GM12878 (cell line): ENCODE measurements at regions not wholly inside any gene's neighbourhood (a gene's known extent, or its start where the extent isn't known, plus 50 kb on each side); places are given as distances from the start of the nearest gene placed in this dataset.

Experiments
- ATAC-seq: fragments of 200-7000 bp; cut with Tn5 transposase; 3 replicates; pipeline ENCODE4 v1.9.1; 2020; ENCODE audit warnings: mild to moderate bottlenecking, moderate library complexity
- BruUV-seq: library from RNA; stranded (reverse); fragments of 400-500 nt; replicated peaks from 2 replicates; lab custom pipeline; 2021; lab: Mats Ljungman, UMichigan
- CTCF ChIA-PET: fragments of 300-600 bp; sonication (Branson Sonifier 250); formaldehyde crosslinking; extraction: SDS; loops from one replicate; lab custom pipeline; 2021; ENCODE audit warnings: inconsistent platforms; lab: Yijun Ruan, JAX
- POLR2A ChIA-PET: fragments of 350-600 bp; formaldehyde crosslinking; extraction: SDS; loops from one replicate; lab custom pipeline; 2021; ENCODE audit warnings: inconsistent platforms; lab: Charles Lee
- RAD21 ChIA-PET: fragments of 300-600 bp; sonication (Branson Sonifier 250); formaldehyde crosslinking; loops from one replicate; lab custom pipeline; 2023; ENCODE audit warnings: antibody characterized with exemption; ENCODE audit not compliant: unreplicated experiment; lab: Charles Lee
- SMC1A ChIA-PET: fragments of 300-600 bp; sonication (Branson Sonifier 250); formaldehyde crosslinking; loops from one replicate; lab custom pipeline; 2023; ENCODE audit not compliant: unreplicated experiment, uncharacterized antibody; lab: Charles Lee
- DNase-seq: peaks from one replicate; pipeline ENCODE4 v3.0.0-alpha.2; 2011; ENCODE audit warnings: low read depth, low spot score
- FAIRE-seq: peaks from 3 replicates; lab custom pipeline; 2011; peaks lifted over from hg19 to GRCh38; lab: Jason Lieb, UNC
- H2AFZ ChIP-seq: 2 replicates; pipeline ENCODE4 v1.6.0; 2011; ENCODE audit warnings: low read depth, low read length, control low read depth; ENCODE audit not compliant: control insufficient read depth
- H3K27ac ChIP-seq: 2 replicates; pipeline ENCODE4 v1.5.1; 2011; ENCODE audit warnings: control low read depth; ENCODE audit not compliant: control insufficient read depth, insufficient read depth
- H3K27me3 ChIP-seq, 2 experiments: replicated peaks in 1 of 2; 2 replicates each; pipeline versions ENCODE4 v1.6.0 to v1.6.1; 2011; ENCODE audit warnings: low read length in 1 of 2; ENCODE audit not compliant: control insufficient read depth in 2 of 2, insufficient read depth in 2 of 2
- H3K36me3 ChIP-seq, 2 experiments: 2 replicates each; pipeline ENCODE4 v1.5.1; 2011; ENCODE audit warnings: low read length in 1 of 2; ENCODE audit not compliant: control insufficient read depth in 2 of 2, insufficient read depth in 2 of 2
- H3K4me1 ChIP-seq: 2 replicates; pipeline ENCODE4 v1.6.1; 2011; ENCODE audit warnings: mild to moderate bottlenecking, low read length, moderate library complexity, mixed read lengths; ENCODE audit not compliant: control insufficient read depth, insufficient read depth
- H3K4me2 ChIP-seq: 2 replicates; pipeline ENCODE4 v1.6.0; 2011; ENCODE audit warnings: control low read depth; ENCODE audit not compliant: control insufficient read depth, insufficient read depth
- H3K4me3 ChIP-seq: fragments of 200-600 bp; sonication (generic); 2 replicates; pipeline ENCODE4 v1.5.1; 2016
- H3K79me2 ChIP-seq: 2 replicates; pipeline ENCODE4 v1.6.0; 2011; ENCODE audit warnings: low read length; ENCODE audit not compliant: control insufficient read depth, insufficient read depth
- H3K9ac ChIP-seq: 2 replicates; pipeline ENCODE4 v1.8.0; 2011; ENCODE audit warnings: low read length, control low read depth, mixed read lengths; ENCODE audit not compliant: control insufficient read depth, insufficient read depth
- H3K9me3 ChIP-seq: replicated peaks from 3 replicates; pipeline ENCODE4 v1.5.1; 2011; ENCODE audit warnings: mild to moderate bottlenecking, low read length; ENCODE audit not compliant: control insufficient read depth, insufficient read depth
- H4K20me1 ChIP-seq: 2 replicates; pipeline ENCODE4 v1.6.0; 2011; ENCODE audit not compliant: control insufficient read depth, insufficient read depth
- BMI1 ChIP-seq: fragments of 450-650 bp; IDR thresholded peaks from 2 replicates; pipeline ENCODE4 v1.6.1; 2016; ENCODE audit warnings: mild to moderate bottlenecking, moderate library complexity, borderline replicate concordance
- CBFB ChIP-seq: IDR thresholded peaks from 2 replicates; pipeline ENCODE4 v1.6.1; 2016; ENCODE audit warnings: antibody characterized with exemption, low read depth
- CREM ChIP-seq: IDR thresholded peaks from 2 replicates; pipeline ENCODE4 v1.6.1; 2014; ENCODE audit warnings: antibody characterized with exemption, low read depth
- CTCF ChIP-seq, 3 experiments: IDR thresholded peaks in 2 of 3; conservative IDR thresholded peaks in 1 of 3; 2 replicates each; pipeline ENCODE4 v1.5.1; 2011; ENCODE audit warnings: low read depth in 3 of 3, low read length in 3 of 3, mild to moderate bottlenecking in 3 of 3, control low read depth in 2 of 3, moderate library complexity in 2 of 3, inconsistent platforms in 1 of 3, mixed read lengths in 1 of 3; ENCODE audit not compliant: control insufficient read depth in 2 of 3, insufficient read depth in 1 of 3; ENCODE audit errors: extremely low read depth in 1 of 3
- E2F8 ChIP-seq: fragments of 450-650 bp; IDR thresholded peaks from 2 replicates; pipeline ENCODE4 v1.6.1; 2018; ENCODE audit warnings: mild to moderate bottlenecking, low read depth, moderate library complexity; ENCODE audit not compliant: partially characterized antibody
- EED ChIP-seq: sonication (generic); IDR thresholded peaks from 2 replicates; pipeline ENCODE4 v1.6.1; 2016; ENCODE audit warnings: antibody characterized with exemption, low read depth
- EP300 ChIP-seq, 2 experiments: fragments of 150-350 bp in 1 of 2; IDR thresholded peaks; 2 replicates each; pipeline ENCODE4 v1.6.1; 2011 to 2012; ENCODE audit warnings: low read depth in 2 of 2, low read length in 2 of 2, borderline replicate concordance in 1 of 2, improper control_type of control experiment in 1 of 2, inconsistent platforms in 1 of 2; ENCODE audit not compliant: control insufficient read depth in 1 of 2
- FOXK2 ChIP-seq: fragments of 450-650 bp; IDR thresholded peaks from 2 replicates; pipeline ENCODE4 v1.6.1; 2017; ENCODE audit warnings: mild to moderate bottlenecking, moderate library complexity
- LARP7 ChIP-seq: fragments of 450-650 bp; IDR thresholded peaks from 2 replicates; pipeline ENCODE4 v1.6.1; 2017; ENCODE audit warnings: mild to moderate bottlenecking
- NKRF ChIP-seq: fragments of 450-650 bp; conservative IDR thresholded peaks from 2 replicates; pipeline ENCODE4 v1.6.1; 2017; ENCODE audit warnings: mild to moderate bottlenecking, moderate library complexity
- RAD51 ChIP-seq: fragments of 450-650 bp; IDR thresholded peaks from 2 replicates; pipeline ENCODE4 v1.6.1; 2016; ENCODE audit warnings: moderate library complexity, mild to moderate bottlenecking, inconsistent platforms
- RCOR1 ChIP-seq: conservative IDR thresholded peaks from 2 replicates; pipeline ENCODE4 v1.6.1; 2012; ENCODE audit warnings: low read depth, low read length, improper control_type of control experiment
- RELB ChIP-seq: fragments of 450-650 bp; IDR thresholded peaks from 2 replicates; pipeline ENCODE4 v1.6.1; 2017; ENCODE audit warnings: low read depth, mild to moderate bottlenecking, moderate library complexity
- SIN3A ChIP-seq: IDR thresholded peaks from 2 replicates; pipeline ENCODE4 v1.6.1; 2012; ENCODE audit warnings: low read depth, low read length, improper control_type of control experiment
- SREBF2 ChIP-seq: IDR thresholded peaks from 2 replicates; pipeline ENCODE4 v1.6.1; 2012; ENCODE audit warnings: mild to moderate bottlenecking, low read length
- STAT3 ChIP-seq: IDR thresholded peaks from 2 replicates; pipeline ENCODE4 v1.6.1; 2011; ENCODE audit warnings: low read depth, low read length, improper control_type of control experiment
- ZNF622 ChIP-seq: fragments of 450-650 bp; IDR thresholded peaks from 2 replicates; pipeline ENCODE4 v1.6.1; 2017; ENCODE audit warnings: mild to moderate bottlenecking, inconsistent platforms
- WGBS: methylation state at CpG from one replicate; pipeline ENCODE4 v1.1.6; 2016; ENCODE audit warnings: low lambda C conversion rate; ENCODE audit not compliant: insufficient replicate concordance, insufficient coverage; ENCODE audit errors: missing lambda C conversion rate; 5-methylcytosine and 5-hydroxymethylcytosine counted together
- in situ Hi-C: fragments of 300-500 bp; cut with MboI; formaldehyde crosslinking; loops from 9 replicates; pipeline ENCODE4 v1.14.3; 2018; ENCODE audit warnings: mixed read lengths
- intact Hi-C: fragments of 100-400 bp; cut with micrococcal nuclease; formaldehyde crosslinking; loops from one replicate; pipeline ENCODE4 v1.14.2; 2022; ENCODE audit not compliant: unreplicated experiment

- TF ChIP-seq E2F8 = no peak
- no peak for TF ChIP-seq LARP7
- no peak for TF ChIP-seq CREM
- no peak for TF ChIP-seq EED
- no peak for TF ChIP-seq BMI1
- TF ChIP-seq SIN3A = no peak
Observed at GRCh38 chr1:81050390-81050789, 750.3 kb upstream of the ADGRL2 start (continued).

GRCh38 chr1:81044708-81045107 is 756.0 kb upstream of the ADGRL2 start:
- H3K36me3 ChIP-seq = no peaks in the 10 kb centered on the region
- CTCF ChIA-PET = no interaction called here
- RAD21 ChIA-PET = no interaction called here
- DNase-seq = no peak
- no peaks in the 10 kb centered on the region for H3K4me1 ChIP-seq
- H3K27me3 ChIP-seq = no peaks in the 10 kb centered on the region
- in situ Hi-C loops (no loop called here), intact Hi-C loops (no loop called here)
- no peak overlapping the region for H3K27ac ChIP-seq
- SMC1A ChIA-PET = interaction anchor here (1.1 kb wide), 1 partner anchor 26 kb away, joined by 3 read pairs; no protein-coding TSS in a partner anchor
- ATAC-seq = no peak
- H3K9me3 ChIP-seq = no peaks in the 10 kb centered on the region
- no TSS peak for BruUV-seq
- no peak for FAIRE-seq
- POLR2A ChIA-PET = no interaction called here
- H3K9ac ChIP-seq = no peak overlapping the region
- H3K4me3 ChIP-seq = no peak overlapping the region
- no peak overlapping the region for H3K4me2 ChIP-seq
- H2AFZ ChIP-seq = no peak overlapping the region
- H3K79me2 ChIP-seq = no peaks in the 10 kb centered on the region
- WGBS = 31% methylated on average over 2 of the region's 2 CpGs
- H4K20me1 ChIP-seq = no peaks in the 10 kb centered on the region
- TF ChIP-seq EP300 (IDR thresholded peaks at IDR 0.05; ENCODE audit: borderline replicate concordance in 1 of 2, control insufficient read depth in 1 of 2, low read depth in 2 of 2, low read length in 2 of 2) = no peak
- TF ChIP-seq ZNF622 = no peak
- TF ChIP-seq FOXK2 = no peak
- no peak for TF ChIP-seq RCOR1
- no peak for TF ChIP-seq RAD51
- TF ChIP-seq STAT3 = no peak
- TF ChIP-seq SREBF2 = no peak
- no peak for TF ChIP-seq RELB
- TF ChIP-seq CBFB = no peak
- TF ChIP-seq CTCF (IDR thresholded peaks at IDR 0.05 in 2 of 3, conservative IDR thresholded peaks at IDR 0.05 in 1 of 3; ENCODE audit: control insufficient read depth in 2 of 3, extremely low read depth in 1 of 3, insufficient read depth in 1 of 3, low read depth in 3 of 3, low read length in 3 of 3) = no peak
- no peak for TF ChIP-seq NKRF
